HCT116 (cell line): ENCODE measurements at regions not wholly inside any gene's neighbourhood (a gene's known extent, or its start where the extent isn't known, plus 50 kb on each side); places are given as distances from the start of the nearest gene placed in this dataset.

Experiments
- ATAC-seq: fragments of 200-7000 bp; cut with Tn5 transposase; 2 replicates; pipeline ENCODE4 v1.9.1; 2020; ENCODE audit warnings: mild to moderate bottlenecking, moderate library complexity
- BruUV-seq: library from RNA; stranded (reverse); fragments of 400-500 nt; replicated peaks from 2 replicates; lab custom pipeline; 2021; lab: Mats Ljungman, UMichigan
- CTCF ChIA-PET: fragments of 300-600 bp; sonication (Branson Sonifier 250); formaldehyde crosslinking; loops from one replicate; lab custom pipeline; 2021; ENCODE audit warnings: antibody characterized with exemption; lab: Charles Lee
- POLR2A ChIA-PET: fragments of 300-600, 350-600 bp; sonication (Branson Sonifier 250); formaldehyde crosslinking; loops from one replicate; lab custom pipeline; 2021; ENCODE audit warnings: antibody characterized with exemption; lab: Charles Lee
- RAD21 ChIA-PET, 2 experiments: fragments of 300-600 bp; sonication (Branson Sonifier 250); formaldehyde crosslinking; loops; one replicate each; lab custom pipeline; 2023; ENCODE audit warnings: low total read pairs in 2 of 2; ENCODE audit not compliant: uncharacterized antibody in 2 of 2, unreplicated experiment in 2 of 2, low non-redundant PET in 1 of 2; lab: Charles Lee
- DNase-seq: peaks from one replicate; pipeline ENCODE4 v3.0.0-alpha.2; 2010; ENCODE audit warnings: low read depth, low spot score
- H2AFZ ChIP-seq: fragments of 200-600 bp; shearing (Covaris generic), sonication (generic); 2 replicates; pipeline ENCODE4 v1.6.1; 2017; ENCODE audit warnings: low read depth, mixed run types, mixed read lengths, antibody characterized with exemption, low read length; ENCODE audit not compliant: poor library complexity, severe bottlenecking
- H3K27ac ChIP-seq: 2 replicates; pipeline ENCODE4 v1.5.1; 2012; ENCODE audit warnings: low read depth, low read length
- H3K27me3 ChIP-seq: fragments of 200-600 bp; sonication (generic); 2 replicates; pipeline ENCODE4 v1.6.1; 2016; ENCODE audit warnings: mixed run types, low read length, mixed read lengths; ENCODE audit not compliant: insufficient read depth
- H3K36me3 ChIP-seq, 2 experiments: fragments of 200-500 bp in 1 of 2; fragments of 200-600 bp in 1 of 2; sonication (Bioruptor generic) in 1 of 2; sonication (generic) in 1 of 2; 2 replicates each; pipeline versions ENCODE4 v1.5.1 to v1.6.1; 2014 to 2016; ENCODE audit warnings: low read length in 2 of 2, inconsistent platforms in 1 of 2, mixed read lengths in 1 of 2, mixed run types in 1 of 2; ENCODE audit not compliant: insufficient read depth in 2 of 2, control insufficient read depth in 1 of 2
- H3K4me1 ChIP-seq, 2 experiments: fragments of 200-600 bp in 1 of 2; sonication (generic) in 1 of 2; 2 replicates each; pipeline versions ENCODE4 v1.5.1 to v1.6.1; 2012 to 2017; ENCODE audit warnings: low read length in 2 of 2, inconsistent platforms in 1 of 2, mild to moderate bottlenecking in 1 of 2, mixed read lengths in 1 of 2, mixed run types in 1 of 2, moderate library complexity in 1 of 2; ENCODE audit not compliant: insufficient read depth in 2 of 2, control insufficient read depth in 1 of 2
- H3K4me2 ChIP-seq: fragments of 200-600 bp; sonication (generic); 2 replicates; pipeline ENCODE4 v1.6.1; 2017; ENCODE audit warnings: mixed run types, low read length, mixed read lengths
- H3K4me3 ChIP-seq, 2 experiments: fragments of 200-600 bp in 1 of 2; sonication (generic) in 1 of 2; replicated peaks in 1 of 2; 2 replicates each; pipeline ENCODE4 v1.5.1; 2011 to 2016; ENCODE audit warnings: low read length in 2 of 2, control low read depth in 1 of 2, low read depth in 1 of 2, mild to moderate bottlenecking in 1 of 2, mixed read lengths in 1 of 2, mixed run types in 1 of 2
- H3K79me2 ChIP-seq: fragments of 200-600 bp; sonication (generic); 2 replicates; pipeline ENCODE4 v1.6.1; 2017; ENCODE audit warnings: mild to moderate bottlenecking, mixed run types, low read length, moderate library complexity, mixed read lengths; ENCODE audit not compliant: insufficient read depth
- H3K9ac ChIP-seq: fragments of 200-600 bp; sonication (generic); 2 replicates; pipeline ENCODE4 v1.6.1; 2016; ENCODE audit warnings: low read length, mixed read lengths
- H3K9me2 ChIP-seq: fragments of 200-600 bp; sonication (generic), shearing (Covaris generic); 2 replicates; pipeline ENCODE4 v1.6.1; 2017; ENCODE audit warnings: mixed run types, mild to moderate bottlenecking, moderate library complexity; ENCODE audit not compliant: insufficient read depth
- H3K9me3 ChIP-seq, 2 experiments: fragments of 200-500 bp in 1 of 2; fragments of 200-600 bp in 1 of 2; sonication (Bioruptor generic) in 1 of 2; sonication (generic) in 1 of 2; 2 replicates each; pipeline ENCODE4 v1.6.1; 2014 to 2017; ENCODE audit warnings: low read length in 2 of 2, mixed read lengths in 2 of 2, inconsistent platforms in 1 of 2, low read depth in 1 of 2, mild to moderate bottlenecking in 1 of 2, mixed run types in 1 of 2, moderate library complexity in 1 of 2; ENCODE audit not compliant: control insufficient read depth in 1 of 2, insufficient read depth in 1 of 2
- H4K20me1 ChIP-seq: fragments of 200-600 bp; sonication (generic), shearing (Covaris generic); 2 replicates; pipeline ENCODE4 v1.6.1; 2017; ENCODE audit warnings: mixed run types, mild to moderate bottlenecking, moderate library complexity; ENCODE audit not compliant: insufficient read depth
- ATF3 ChIP-seq: IDR thresholded peaks from 2 replicates; pipeline ENCODE4 v1.6.1; 2012
- CBX3 ChIP-seq: IDR thresholded peaks from 2 replicates; pipeline ENCODE4 v1.6.1; 2012; ENCODE audit warnings: low read depth
- CEBPB ChIP-seq: IDR thresholded peaks from 2 replicates; pipeline ENCODE4 v1.6.1; 2012; ENCODE audit warnings: low read depth
- EGR1 ChIP-seq: IDR thresholded peaks from 2 replicates; pipeline ENCODE4 v1.6.1; 2012; ENCODE audit warnings: low read depth
- JUND ChIP-seq: IDR thresholded peaks from 2 replicates; pipeline ENCODE4 v1.6.1; 2012
- MAX ChIP-seq: IDR thresholded peaks from 2 replicates; pipeline ENCODE4 v1.6.1; 2012
- POLR2A ChIP-seq: IDR thresholded peaks from 2 replicates; pipeline ENCODE4 v1.7.0; 2011; ENCODE audit warnings: borderline replicate concordance; ENCODE audit not compliant: insufficient read depth, insufficient read length; ENCODE audit errors: extremely low read depth
- POLR2AphosphoS5 ChIP-seq: IDR thresholded peaks from 2 replicates; pipeline ENCODE4 v1.6.1; 2011; ENCODE audit warnings: mild to moderate bottlenecking, low read depth, low read length, moderate library complexity
- RAD21 ChIP-seq: IDR thresholded peaks from 2 replicates; pipeline ENCODE4 v1.6.1; 2012; ENCODE audit warnings: low read depth, mild to moderate bottlenecking
- SIN3A ChIP-seq: IDR thresholded peaks from 2 replicates; pipeline ENCODE4 v1.6.1; 2012; ENCODE audit warnings: low read depth
- SP1 ChIP-seq: IDR thresholded peaks from 2 replicates; pipeline ENCODE4 v1.6.1; 2012; ENCODE audit warnings: low read depth
- TCF7L2 ChIP-seq: IDR thresholded peaks from 2 replicates; pipeline ENCODE4 v1.7.0; 2011; ENCODE audit warnings: borderline replicate concordance, inconsistent platforms; ENCODE audit not compliant: insufficient read depth, insufficient read length; ENCODE audit errors: extremely low read depth
- YY1 ChIP-seq: IDR thresholded peaks from 2 replicates; pipeline ENCODE4 v1.6.1; 2011; ENCODE audit warnings: low read length, low read depth, moderate library complexity, mild to moderate bottlenecking; ENCODE audit not compliant: insufficient replicate concordance; ENCODE audit errors: extremely low read depth
- ZBTB33 ChIP-seq: IDR thresholded peaks from 2 replicates; pipeline ENCODE4 v1.6.1; 2011; ENCODE audit warnings: mild to moderate bottlenecking, low read length, moderate library complexity; ENCODE audit not compliant: insufficient replicate concordance; ENCODE audit errors: extremely low read depth
- ZFX ChIP-seq: fragments of 450-650 bp; IDR thresholded peaks from 2 replicates; pipeline ENCODE4 v1.6.1; 2017
- ZNF274 ChIP-seq: fragments of 200-500 bp; sonication (Bioruptor generic); IDR thresholded peaks from 2 replicates; pipeline ENCODE4 v1.6.1; 2014; ENCODE audit warnings: mild to moderate bottlenecking, low read depth, low read length, inconsistent platforms
- intact Hi-C: fragments of 100-400 bp; cut with micrococcal nuclease; formaldehyde crosslinking; loops from 2 replicates; pipeline ENCODE4 v1.10.0; 2022
- TF ChIP-seq, protein P1 (sequence below): IDR thresholded peaks from 2 replicates; pipeline ENCODE4 v1.6.1; 2012; ENCODE audit warnings: low read depth
- TF ChIP-seq, protein P2 (sequence below), 3 experiments: fragments of 200-600 bp in 1 of 3; sonication (generic) in 1 of 3; IDR thresholded peaks in 2 of 3; conservative IDR thresholded peaks in 1 of 3; 2 replicates each; pipeline ENCODE4 v1.5.1; 2012 to 2017; ENCODE audit warnings: low read depth in 2 of 3, low read length in 2 of 3, antibody characterized with exemption in 1 of 3, borderline replicate concordance in 1 of 3, control low read depth in 1 of 3, mild to moderate bottlenecking in 1 of 3, mixed read lengths in 1 of 3, mixed run types in 1 of 3, moderate library complexity in 1 of 3; ENCODE audit not compliant: insufficient read depth in 1 of 3

GRCh38 chr13:31067416-31068118 lies 94.1 kb downstream of the HSPH1 start:
- no peak overlapping the region for H3K4me3 ChIP-seq
- no peak for DNase-seq
- H3K9ac ChIP-seq = no peak overlapping the region
- intact Hi-C loops = no loop called here
- TF ChIP-seq ATF3 = no peak
- no peak for TF ChIP-seq ZFX
- TF ChIP-seq POLR2A = no peak
- no peak for TF ChIP-seq CBX3
- no peak for TF ChIP-seq EGR1
- no peak for TF ChIP-seq TCF7L2
- TF ChIP-seq ZNF274 = no peak
- no peak for TF ChIP-seq JUND
- TF ChIP-seq POLR2AphosphoS5 = no peak
- TF ChIP-seq, protein P1, sequence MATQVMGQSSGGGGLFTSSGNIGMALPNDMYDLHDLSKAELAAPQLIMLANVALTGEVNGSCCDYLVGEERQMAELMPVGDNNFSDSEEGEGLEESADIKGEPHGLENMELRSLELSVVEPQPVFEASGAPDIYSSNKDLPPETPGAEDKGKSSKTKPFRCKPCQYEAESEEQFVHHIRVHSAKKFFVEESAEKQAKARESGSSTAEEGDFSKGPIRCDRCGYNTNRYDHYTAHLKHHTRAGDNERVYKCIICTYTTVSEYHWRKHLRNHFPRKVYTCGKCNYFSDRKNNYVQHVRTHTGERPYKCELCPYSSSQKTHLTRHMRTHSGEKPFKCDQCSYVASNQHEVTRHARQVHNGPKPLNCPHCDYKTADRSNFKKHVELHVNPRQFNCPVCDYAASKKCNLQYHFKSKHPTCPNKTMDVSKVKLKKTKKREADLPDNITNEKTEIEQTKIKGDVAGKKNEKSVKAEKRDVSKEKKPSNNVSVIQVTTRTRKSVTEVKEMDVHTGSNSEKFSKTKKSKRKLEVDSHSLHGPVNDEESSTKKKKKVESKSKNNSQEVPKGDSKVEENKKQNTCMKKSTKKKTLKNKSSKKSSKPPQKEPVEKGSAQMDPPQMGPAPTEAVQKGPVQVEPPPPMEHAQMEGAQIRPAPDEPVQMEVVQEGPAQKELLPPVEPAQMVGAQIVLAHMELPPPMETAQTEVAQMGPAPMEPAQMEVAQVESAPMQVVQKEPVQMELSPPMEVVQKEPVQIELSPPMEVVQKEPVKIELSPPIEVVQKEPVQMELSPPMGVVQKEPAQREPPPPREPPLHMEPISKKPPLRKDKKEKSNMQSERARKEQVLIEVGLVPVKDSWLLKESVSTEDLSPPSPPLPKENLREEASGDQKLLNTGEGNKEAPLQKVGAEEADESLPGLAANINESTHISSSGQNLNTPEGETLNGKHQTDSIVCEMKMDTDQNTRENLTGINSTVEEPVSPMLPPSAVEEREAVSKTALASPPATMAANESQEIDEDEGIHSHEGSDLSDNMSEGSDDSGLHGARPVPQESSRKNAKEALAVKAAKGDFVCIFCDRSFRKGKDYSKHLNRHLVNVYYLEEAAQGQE = no peak
- no peak for TF ChIP-seq ZBTB33
- TF ChIP-seq MAX = no peak
- no peak for TF ChIP-seq RAD21
- TF ChIP-seq SIN3A = no peak
- TF ChIP-seq, protein P2, sequence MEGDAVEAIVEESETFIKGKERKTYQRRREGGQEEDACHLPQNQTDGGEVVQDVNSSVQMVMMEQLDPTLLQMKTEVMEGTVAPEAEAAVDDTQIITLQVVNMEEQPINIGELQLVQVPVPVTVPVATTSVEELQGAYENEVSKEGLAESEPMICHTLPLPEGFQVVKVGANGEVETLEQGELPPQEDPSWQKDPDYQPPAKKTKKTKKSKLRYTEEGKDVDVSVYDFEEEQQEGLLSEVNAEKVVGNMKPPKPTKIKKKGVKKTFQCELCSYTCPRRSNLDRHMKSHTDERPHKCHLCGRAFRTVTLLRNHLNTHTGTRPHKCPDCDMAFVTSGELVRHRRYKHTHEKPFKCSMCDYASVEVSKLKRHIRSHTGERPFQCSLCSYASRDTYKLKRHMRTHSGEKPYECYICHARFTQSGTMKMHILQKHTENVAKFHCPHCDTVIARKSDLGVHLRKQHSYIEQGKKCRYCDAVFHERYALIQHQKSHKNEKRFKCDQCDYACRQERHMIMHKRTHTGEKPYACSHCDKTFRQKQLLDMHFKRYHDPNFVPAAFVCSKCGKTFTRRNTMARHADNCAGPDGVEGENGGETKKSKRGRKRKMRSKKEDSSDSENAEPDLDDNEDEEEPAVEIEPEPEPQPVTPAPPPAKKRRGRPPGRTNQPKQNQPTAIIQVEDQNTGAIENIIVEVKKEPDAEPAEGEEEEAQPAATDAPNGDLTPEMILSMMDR (IDR thresholded peaks at IDR 0.05 in 2 of 3, conservative IDR thresholded peaks at IDR 0.05 in 1 of 3; ENCODE audit: borderline replicate concordance in 1 of 3, insufficient read depth in 1 of 3, low read depth in 2 of 3, low read length in 2 of 3) = no peak
- no peak for TF ChIP-seq SP1
- TF ChIP-seq CEBPB = no peak
- TF ChIP-seq YY1 = no peak
- ChIA-PET CTCF (no interaction called here), POLR2A (no interaction called here), RAD21 (no interaction called here)
- H2AFZ ChIP-seq = no peak overlapping the region
- no peaks in the 10 kb centered on the region for H3K27me3 ChIP-seq
- no peak overlapping the region for H3K4me2 ChIP-seq
- no peaks in the 10 kb centered on the region for H3K79me2 ChIP-seq
- peaks cover 0 to 9% of the 10 kb centered on the region in 2 experiments; a peak in 1 of 4 replicates for H3K4me1 ChIP-seq
- no peaks in the 10 kb centered on the region for H3K9me3 ChIP-seq
- no peaks in the 10 kb centered on the region for H3K36me3 ChIP-seq
- no TSS peak for BruUV-seq
- H4K20me1 ChIP-seq = no peaks in the 10 kb centered on the region
- no peak overlapping the region for H3K27ac ChIP-seq
- ATAC-seq = no peak
- H3K9me2 ChIP-seq = no peaks in the 10 kb centered on the region
